WTC11 (cell line): ENCODE measurements at regions not wholly inside any gene's neighbourhood (a gene's known extent, or its start where the extent isn't known, plus 50 kb on each side); places are given as distances from the start of the nearest gene placed in this dataset.

Experiments
- ATAC-seq: fragments of 200-7000 bp; cut with Tn5 transposase; 2 replicates; pipeline ENCODE4 v1.10.0; 2021; ENCODE audit warnings: mild to moderate bottlenecking, moderate library complexity
- CTCF ChIA-PET: fragments of 300-600 bp; sonication (Branson Sonifier 250); formaldehyde crosslinking; loops from one replicate; lab custom pipeline; 2021; ENCODE audit warnings: antibody characterized with exemption; lab: Charles Lee
- POLR2A ChIA-PET: fragments of 350-600 bp; sonication (Branson Sonifier 250); formaldehyde crosslinking; loops from one replicate; lab custom pipeline; 2021; ENCODE audit warnings: antibody characterized with exemption; lab: Charles Lee
- DNase-seq: peaks from one replicate; pipeline ENCODE4 v3.0.0; 2021; ENCODE audit warnings: low spot score
- H3K27ac Mint-ChIP-seq: 2 replicates; pipeline ENCODE4 v1.8.0; 2021; ENCODE audit warnings: mixed read lengths
- H3K27me3 Mint-ChIP-seq: 2 replicates; pipeline ENCODE4 v1.8.0; 2021; ENCODE audit warnings: low read depth, mild to moderate bottlenecking, moderate library complexity, mixed read lengths
- H3K36me3 Mint-ChIP-seq: 2 replicates; pipeline ENCODE4 v1.8.0; 2021; ENCODE audit warnings: mixed read lengths
- H3K4me1 Mint-ChIP-seq: 2 replicates; pipeline ENCODE4 v1.8.0; 2022; ENCODE audit warnings: mixed read lengths
- H3K4me3 Mint-ChIP-seq: 2 replicates; pipeline ENCODE4 v1.8.0; 2021; ENCODE audit warnings: mild to moderate bottlenecking, moderate library complexity, mixed read lengths
- H3K9me3 Mint-ChIP-seq: 2 replicates; pipeline ENCODE4 v1.8.0; 2021; ENCODE audit warnings: mixed read lengths
- CREB1 ChIP-seq: sonication (generic); formaldehyde crosslinking; IDR thresholded peaks from 2 replicates; pipeline ENCODE4 v1.8.0; 2023; ENCODE audit warnings: mild to moderate bottlenecking, missing genetic modification reagents
- ELF4 ChIP-seq: sonication (generic); formaldehyde crosslinking; IDR thresholded peaks from 2 replicates; pipeline ENCODE4 v1.8.1; 2022; ENCODE audit warnings: low read depth, mild to moderate bottlenecking, moderate library complexity, missing genetic modification reagents
- EMX1 ChIP-seq: fragments of 250-450 bp; sonication (Bioruptor Pico); IDR thresholded peaks from 2 replicates; pipeline ENCODE4 v1.8.0; 2021; ENCODE audit warnings: mild to moderate bottlenecking
- ETV6 ChIP-seq: sonication (generic); formaldehyde crosslinking; IDR thresholded peaks from 2 replicates; pipeline ENCODE4 v1.8.1; 2022; ENCODE audit warnings: mild to moderate bottlenecking, missing genetic modification reagents
- GABPB1 ChIP-seq: sonication (generic); formaldehyde crosslinking; IDR thresholded peaks from 2 replicates; pipeline ENCODE4 v1.8.1; 2023; ENCODE audit warnings: mild to moderate bottlenecking, missing genetic modification reagents
- HMGA2 ChIP-seq: fragments of 250-450 bp; sonication (Bioruptor Pico); IDR thresholded peaks from 2 replicates; pipeline ENCODE4 v1.4.0; 2021; ENCODE audit warnings: mild to moderate bottlenecking, moderate library complexity
- KAT7 ChIP-seq: sonication (generic); formaldehyde crosslinking; IDR thresholded peaks from 2 replicates; pipeline ENCODE4 v1.8.1; 2023; ENCODE audit warnings: missing genetic modification reagents, mild to moderate bottlenecking, borderline replicate concordance
- NR2C2 ChIP-seq: sonication (generic); formaldehyde crosslinking; IDR thresholded peaks from 2 replicates; pipeline ENCODE4 v1.8.0; 2022; ENCODE audit warnings: mild to moderate bottlenecking, missing genetic modification reagents
- OVOL2 ChIP-seq: fragments of 250-450 bp; sonication (Bioruptor Pico); IDR thresholded peaks from 2 replicates; pipeline ENCODE4 v1.9.0; 2021; ENCODE audit warnings: mild to moderate bottlenecking, borderline replicate concordance
- SMAD3 ChIP-seq: sonication (generic); formaldehyde crosslinking; IDR thresholded peaks from 2 replicates; pipeline ENCODE4 v1.8.0; 2022; ENCODE audit warnings: missing genetic modification reagents, mild to moderate bottlenecking, borderline replicate concordance
- TEAD1 ChIP-seq: sonication (generic); formaldehyde crosslinking; IDR thresholded peaks from 2 replicates; pipeline ENCODE4 v1.8.0; 2022; ENCODE audit warnings: mild to moderate bottlenecking, missing genetic modification reagents
- ZNF121 ChIP-seq: sonication (generic); formaldehyde crosslinking; IDR thresholded peaks from 2 replicates; pipeline ENCODE4 v1.8.0; 2023; ENCODE audit warnings: missing genetic modification reagents
- ZNF232 ChIP-seq: sonication (generic); formaldehyde crosslinking; IDR thresholded peaks from 2 replicates; pipeline ENCODE4 v1.8.0; 2022; ENCODE audit warnings: mild to moderate bottlenecking, missing genetic modification reagents
- ZNF281 ChIP-seq: sonication (generic); formaldehyde crosslinking; IDR thresholded peaks from 2 replicates; pipeline ENCODE4 v1.8.0; 2023; ENCODE audit warnings: mild to moderate bottlenecking, missing genetic modification reagents
- ZNF425 ChIP-seq: fragments of 250-450 bp; sonication (Bioruptor Pico); conservative IDR thresholded peaks from 2 replicates; pipeline ENCODE4 v1.9.0; 2021; ENCODE audit warnings: mild to moderate bottlenecking
- TF ChIP-seq, protein P1 (sequence below): fragments of 250-450 bp; sonication (Bioruptor Pico); IDR thresholded peaks from 2 replicates; pipeline ENCODE4 v1.9.0; 2021; ENCODE audit warnings: mild to moderate bottlenecking
- TF ChIP-seq, protein P2 (sequence below): sonication (generic); formaldehyde crosslinking; IDR thresholded peaks from 2 replicates; pipeline ENCODE4 v1.8.0; 2022; ENCODE audit warnings: mild to moderate bottlenecking, missing genetic modification reagents
- TF ChIP-seq, protein P3 (sequence below): sonication (generic); formaldehyde crosslinking; IDR thresholded peaks from 2 replicates; pipeline ENCODE4 v1.8.1; 2022; ENCODE audit warnings: missing genetic modification reagents, borderline replicate concordance

DNA sequence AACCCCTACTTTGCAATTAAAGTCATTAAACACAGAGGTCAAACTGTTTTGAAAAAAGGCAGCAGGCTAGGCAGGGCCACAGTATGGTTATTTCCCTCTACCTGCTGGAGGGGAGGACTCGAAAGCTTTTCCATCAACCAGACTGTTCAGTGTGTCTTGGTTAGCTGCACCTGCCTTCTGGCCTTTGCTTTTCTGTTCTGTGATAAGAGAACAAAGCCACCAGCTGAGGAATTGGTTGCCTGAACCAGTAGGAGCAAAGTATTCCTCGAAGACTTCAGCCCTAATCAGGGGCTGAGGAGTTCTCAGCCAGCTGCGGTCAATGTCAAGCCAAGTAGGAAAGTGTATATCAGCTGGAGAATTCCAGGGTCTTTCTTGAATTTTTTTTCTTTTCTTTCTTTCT, 132.5 kb downstream of the SOX2 start (continued):
- TF ChIP-seq OVOL2 (CRISPR knock-in tag), result no peak
- TF ChIP-seq, all 79 proteins: peak for 0

- no peak overlapping the region for H3K27ac Mint-ChIP-seq
- ATAC-seq (peak; percentile 26; the same call in 1 of the 2 replicates), DNase-seq (no peak)
- POLR2A ChIA-PET, result no interaction called here
- CTCF ChIA-PET, result no interaction called here
- TF ChIP-seq, protein P1, sequence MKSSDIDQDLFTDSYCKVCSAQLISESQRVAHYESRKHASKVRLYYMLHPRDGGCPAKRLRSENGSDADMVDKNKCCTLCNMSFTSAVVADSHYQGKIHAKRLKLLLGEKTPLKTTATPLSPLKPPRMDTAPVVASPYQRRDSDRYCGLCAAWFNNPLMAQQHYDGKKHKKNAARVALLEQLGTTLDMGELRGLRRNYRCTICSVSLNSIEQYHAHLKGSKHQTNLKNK, result no peak
- TF ChIP-seq ZNF232 (CRISPR knock-in tag) (no peak), ZNF425 (CRISPR knock-in tag) (no peak), SMAD3 (CRISPR knock-in tag) (no peak), ZNF281 (CRISPR knock-in tag) (no peak), TEAD1 (CRISPR knock-in tag) (no peak), CREB1 (no peak), ETV6 (CRISPR knock-in tag) (no peak)
- TF ChIP-seq, protein P2, sequence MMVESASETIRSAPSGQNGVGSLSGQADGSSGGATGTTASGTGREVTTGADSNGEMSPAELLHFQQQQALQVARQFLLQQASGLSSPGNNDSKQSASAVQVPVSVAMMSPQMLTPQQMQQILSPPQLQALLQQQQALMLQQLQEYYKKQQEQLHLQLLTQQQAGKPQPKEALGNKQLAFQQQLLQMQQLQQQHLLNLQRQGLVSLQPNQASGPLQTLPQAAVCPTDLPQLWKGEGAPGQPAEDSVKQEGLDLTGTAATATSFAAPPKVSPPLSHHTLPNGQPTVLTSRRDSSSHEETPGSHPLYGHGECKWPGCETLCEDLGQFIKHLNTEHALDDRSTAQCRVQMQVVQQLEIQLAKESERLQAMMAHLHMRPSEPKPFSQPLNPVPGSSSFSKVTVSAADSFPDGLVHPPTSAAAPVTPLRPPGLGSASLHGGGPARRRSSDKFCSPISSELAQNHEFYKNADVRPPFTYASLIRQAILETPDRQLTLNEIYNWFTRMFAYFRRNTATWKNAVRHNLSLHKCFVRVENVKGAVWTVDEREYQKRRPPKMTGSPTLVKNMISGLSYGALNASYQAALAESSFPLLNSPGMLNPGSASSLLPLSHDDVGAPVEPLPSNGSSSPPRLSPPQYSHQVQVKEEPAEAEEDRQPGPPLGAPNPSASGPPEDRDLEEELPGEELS (CRISPR knock-in tag), result no peak
- TF ChIP-seq, protein P3, sequence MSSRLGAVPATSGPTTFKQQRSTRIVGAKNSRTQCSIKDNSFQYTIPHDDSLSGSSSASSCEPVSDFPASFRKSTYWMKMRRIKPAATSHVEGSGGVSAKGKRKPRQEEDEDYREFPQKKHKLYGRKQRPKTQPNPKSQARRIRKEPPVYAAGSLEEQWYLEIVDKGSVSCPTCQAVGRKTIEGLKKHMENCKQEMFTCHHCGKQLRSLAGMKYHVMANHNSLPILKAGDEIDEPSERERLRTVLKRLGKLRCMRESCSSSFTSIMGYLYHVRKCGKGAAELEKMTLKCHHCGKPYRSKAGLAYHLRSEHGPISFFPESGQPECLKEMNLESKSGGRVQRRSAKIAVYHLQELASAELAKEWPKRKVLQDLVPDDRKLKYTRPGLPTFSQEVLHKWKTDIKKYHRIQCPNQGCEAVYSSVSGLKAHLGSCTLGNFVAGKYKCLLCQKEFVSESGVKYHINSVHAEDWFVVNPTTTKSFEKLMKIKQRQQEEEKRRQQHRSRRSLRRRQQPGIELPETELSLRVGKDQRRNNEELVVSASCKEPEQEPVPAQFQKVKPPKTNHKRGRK (CRISPR knock-in tag), result no peak
- peaks cover 34% of the 10 kb centered on the region for H3K4me1 Mint-ChIP-seq
- no peaks in the 10 kb centered on the region; the same call in 1 of the 2 replicates for H3K27me3 Mint-ChIP-seq
- no peaks in the 10 kb centered on the region for H3K36me3 Mint-ChIP-seq
- no peaks in the 10 kb centered on the region for H3K9me3 Mint-ChIP-seq
- H3K4me3 Mint-ChIP-seq, result no peak overlapping the region
Observed at GRCh38 chr3:181847276-181847675, 135.6 kb downstream of the SOX2 start.

GRCh38 chr3:181851063-181851462, 139.3 kb downstream of the SOX2 start:
- ChIA-PET CTCF (no interaction called here), POLR2A (interaction anchor here (0.8 kb wide), 1 partner anchor 37 kb away, joined by 3 read pairs; no protein-coding TSS in a partner anchor)
- Mint-ChIP-seq H3K4me3 (no peak overlapping the region), H3K4me1 (peaks cover 34% of the 10 kb centered on the region), H3K9me3 (peaks cover 5% of the 10 kb centered on the region; the same call in 1 of the 2 replicates), H3K27me3 (no peaks in the 10 kb centered on the region; the same call in 1 of the 2 replicates), H3K27ac (no peak overlapping the region), H3K36me3 (0 out of 2 replicates have a peak, but pooled peaks cover 3% of the 10 kb centered on the region)
- no peak for TF ChIP-seq GABPB1 (CRISPR knock-in tag)
- TF ChIP-seq KAT7, result no peak
- TF ChIP-seq NR2C2, result no peak
- no peak for TF ChIP-seq ELF4
- TF ChIP-seq ZNF121, result no peak
- TF ChIP-seq EMX1 (CRISPR knock-in tag), result no peak
- no peak for TF ChIP-seq HMGA2
- ATAC-seq (no peak), DNase-seq (no peak)
